GM18499 (cell line): ENCODE measurements at regions not wholly inside any gene's neighbourhood (a gene's known extent, or its start where the extent isn't known, plus 50 kb on each side); places are given as distances from the start of the nearest gene placed in this dataset.

Experiments
- ATAC-seq: cut with Tn5 transposase; IDR thresholded peaks from one replicate; pipeline ENCODE4 v1.9.1; 2021; ENCODE audit warnings: moderate number of reproducible peaks; ENCODE audit not compliant: insufficient read depth, unreplicated experiment

- no peak for ATAC-seq
These were observed 52.4 kb upstream of the PPM1B start for GRCh38 chr2:44116319-44116718.

- ATAC-seq = no peak
These were observed 50.4 kb upstream of the PPM1B start for GRCh38 chr2:44118257-44118656.
